Uterus (tissue), 3 donors: ENCODE measurements at regions not wholly inside any gene's neighbourhood (a gene's known extent, or its start where the extent isn't known, plus 50 kb on each side); places are given as distances from the start of the nearest gene placed in this dataset.

Source experiments
- DNase-seq, 2 donors: peaks; one replicate each; pipeline ENCODE4 v3.0.0-alpha.2; 2019 to 2020
- H3K27ac ChIP-seq, 2 donors: fragments of 200-600 bp; sonication (generic); 1 replicate in 1 of 2; 2 replicates in 1 of 2; pipeline ENCODE4 v1.5.1; 2016 to 2018
- H3K27me3 ChIP-seq, 2 donors: fragments of 200-600 bp; sonication (generic); one replicate each; pipeline ENCODE4 v1.5.1; 2018 to 2019; ENCODE audit warnings: control low read depth in 1 of 2
- H3K36me3 ChIP-seq, 2 donors: fragments of 200-600 bp; sonication (generic); one replicate each; pipeline ENCODE4 v1.5.1; 2019; ENCODE audit warnings: control low read depth in 1 of 2
- H3K4me1 ChIP-seq, 2 donors: fragments of 200-600 bp; sonication (generic); one replicate each; pipeline ENCODE4 v1.5.1; 2018 to 2019; ENCODE audit warnings: control low read depth in 1 of 2
- H3K4me3 ChIP-seq, 2 donors: fragments of 200-600 bp; sonication (generic); 1 replicate in 1 of 2; 2 replicates in 1 of 2; pipeline ENCODE4 v1.5.1; 2018 to 2019; ENCODE audit warnings: mild to moderate bottlenecking in 1 of 2
- H3K9me3 ChIP-seq, 2 donors: fragments of 200-600 bp; sonication (generic); one replicate each; pipeline ENCODE4 v1.5.1; 2019; ENCODE audit warnings: control low read depth in 1 of 2
- POLR2A ChIP-seq, 2 donors: fragments of 450-650 bp; IDR thresholded peaks; one replicate each; pipeline ENCODE4 v1.6.1; 2016; ENCODE audit warnings: antibody characterized with exemption in 2 of 2, mild to moderate bottlenecking in 1 of 2, moderate library complexity in 1 of 2
- intact Hi-C: fragments of 100-400 bp; cut with DNase I; formaldehyde crosslinking; loops from one replicate; pipeline ENCODE4 v1.15.1; 2023; ENCODE audit warnings: low total_unique reads
- TF ChIP-seq, protein P1 (sequence below), 4 experiments: fragments of 200-600 bp in 2 of 4; fragments of 450-650 bp in 2 of 4; sonication (generic) in 2 of 4; IDR thresholded peaks; one replicate each; pipeline ENCODE4 v1.5.1; 2016 to 2019; ENCODE audit warnings: antibody characterized with exemption in 4 of 4, mild to moderate bottlenecking in 2 of 4, moderate library complexity in 1 of 4
- donor health status: DM: yes; HTN: yes; CAD: no.

GRCh38 chr4:167290678-167291077 is 56.4 kb upstream of the SPOCK3 start:
- H3K27ac ChIP-seq: no peak overlapping the region
- intact Hi-C loops: no loop called here
- TF ChIP-seq POLR2A (IDR thresholded peaks at IDR 0.05): no peak
- TF ChIP-seq, protein P1, sequence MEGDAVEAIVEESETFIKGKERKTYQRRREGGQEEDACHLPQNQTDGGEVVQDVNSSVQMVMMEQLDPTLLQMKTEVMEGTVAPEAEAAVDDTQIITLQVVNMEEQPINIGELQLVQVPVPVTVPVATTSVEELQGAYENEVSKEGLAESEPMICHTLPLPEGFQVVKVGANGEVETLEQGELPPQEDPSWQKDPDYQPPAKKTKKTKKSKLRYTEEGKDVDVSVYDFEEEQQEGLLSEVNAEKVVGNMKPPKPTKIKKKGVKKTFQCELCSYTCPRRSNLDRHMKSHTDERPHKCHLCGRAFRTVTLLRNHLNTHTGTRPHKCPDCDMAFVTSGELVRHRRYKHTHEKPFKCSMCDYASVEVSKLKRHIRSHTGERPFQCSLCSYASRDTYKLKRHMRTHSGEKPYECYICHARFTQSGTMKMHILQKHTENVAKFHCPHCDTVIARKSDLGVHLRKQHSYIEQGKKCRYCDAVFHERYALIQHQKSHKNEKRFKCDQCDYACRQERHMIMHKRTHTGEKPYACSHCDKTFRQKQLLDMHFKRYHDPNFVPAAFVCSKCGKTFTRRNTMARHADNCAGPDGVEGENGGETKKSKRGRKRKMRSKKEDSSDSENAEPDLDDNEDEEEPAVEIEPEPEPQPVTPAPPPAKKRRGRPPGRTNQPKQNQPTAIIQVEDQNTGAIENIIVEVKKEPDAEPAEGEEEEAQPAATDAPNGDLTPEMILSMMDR (IDR thresholded peaks at IDR 0.05): no peak
- no peaks in the 10 kb centered on the region for H3K27me3 ChIP-seq
- no peaks in the 10 kb centered on the region for H3K9me3 ChIP-seq
- H3K4me3 ChIP-seq: no peak overlapping the region
- no peaks in the 10 kb centered on the region for H3K4me1 ChIP-seq
- no peaks in the 10 kb centered on the region for H3K36me3 ChIP-seq
- no peak for DNase-seq

DNA sequence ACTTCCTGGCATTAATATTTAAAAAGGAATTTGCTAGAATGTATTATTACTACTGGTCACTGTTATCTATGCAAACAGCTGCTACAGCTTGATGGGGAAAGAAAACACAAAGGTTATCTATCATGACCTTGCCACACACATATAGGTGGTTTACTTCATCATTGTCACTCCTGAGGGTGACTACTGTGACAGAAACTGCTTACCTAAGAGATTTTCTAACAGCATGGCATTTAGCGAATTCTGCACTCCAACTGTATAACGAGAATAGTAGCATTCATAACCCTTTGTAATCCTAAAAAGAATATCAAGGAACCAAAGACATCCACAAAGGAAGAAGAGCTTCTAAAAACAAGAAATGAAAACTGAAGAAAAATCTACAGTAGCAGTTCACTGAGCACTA is 74.6 kb upstream of the SPOCK3 start:
- Histone ChIP-seq H3K4me1 (no peaks in the 10 kb centered on the region), H3K4me3 (no peak overlapping the region), H3K9me3 (no peaks in the 10 kb centered on the region), H3K27me3 (no peaks in the 10 kb centered on the region), H3K36me3 (no peaks in the 10 kb centered on the region), H3K27ac (no peak overlapping the region)
- TF ChIP-seq POLR2A (IDR thresholded peaks at IDR 0.05): no peak
- TF ChIP-seq, protein P1 (IDR thresholded peaks at IDR 0.05): no peak
- intact Hi-C loops: no loop called here
- DNase-seq: no peak

DNA sequence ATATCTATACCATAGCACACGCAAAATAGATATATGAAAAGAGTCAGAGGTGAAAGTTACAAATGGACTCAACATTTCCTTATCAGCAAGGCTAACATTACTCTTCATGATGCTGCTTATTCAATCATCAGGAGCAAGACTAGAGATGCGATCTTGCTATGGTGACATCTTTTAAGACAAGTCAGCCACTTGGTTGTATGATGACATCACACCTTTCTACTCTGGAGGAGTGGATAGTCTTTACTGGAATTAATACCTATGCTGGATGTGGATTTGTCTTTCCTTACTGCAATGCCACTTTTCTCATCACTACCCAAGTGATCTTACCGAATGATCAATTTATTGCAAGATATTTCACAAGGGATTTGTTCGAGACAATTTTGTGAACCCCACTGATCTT is 87.0 kb upstream of the SPOCK3 start:
- no peak for DNase-seq
- TF ChIP-seq POLR2A (IDR thresholded peaks at IDR 0.05): no peak
- TF ChIP-seq, protein P1 (IDR thresholded peaks at IDR 0.05): no peak
- H3K27ac ChIP-seq: no peak overlapping the region
- H3K4me3 ChIP-seq: no peak overlapping the region
- intact Hi-C loops: no loop called here
- no peaks in the 10 kb centered on the region for H3K9me3 ChIP-seq
- H3K27me3 ChIP-seq: no peaks in the 10 kb centered on the region
- no peaks in the 10 kb centered on the region for H3K4me1 ChIP-seq
- H3K36me3 ChIP-seq: no peaks in the 10 kb centered on the region

GRCh38 chr4:167339781-167340180 is 105.5 kb upstream of the SPOCK3 start:
- no peaks in the 10 kb centered on the region for H3K9me3 ChIP-seq
- H3K27me3 ChIP-seq: no peaks in the 10 kb centered on the region
- no peak for DNase-seq
- intact Hi-C loops: no loop called here
- no peaks in the 10 kb centered on the region for H3K36me3 ChIP-seq
- no peak overlapping the region for H3K27ac ChIP-seq
- no peak overlapping the region for H3K4me3 ChIP-seq
- no peak for TF ChIP-seq POLR2A (IDR thresholded peaks at IDR 0.05)
- TF ChIP-seq, protein P1 (IDR thresholded peaks at IDR 0.05): no peak
- no peaks in the 10 kb centered on the region for H3K4me1 ChIP-seq

DNA sequence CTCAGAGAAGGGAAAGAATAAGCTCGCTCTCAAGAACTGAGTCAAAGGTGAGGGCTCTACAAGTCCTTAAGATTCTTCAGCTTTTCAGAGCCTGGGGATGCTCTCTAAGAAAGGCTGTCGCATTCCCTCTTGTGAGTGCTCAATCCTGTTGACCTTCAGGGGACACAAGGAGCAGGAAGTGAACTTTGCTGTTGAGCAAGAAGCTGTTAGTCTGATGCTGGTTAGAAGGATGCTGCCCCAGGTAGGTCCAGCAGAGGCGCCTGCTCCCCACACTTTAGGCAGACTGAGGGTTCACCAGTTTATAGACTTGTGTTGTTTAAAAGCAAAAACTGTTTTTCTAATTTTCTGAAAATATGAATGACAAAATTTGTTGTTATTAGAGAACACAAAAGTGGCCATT is 125.4 kb upstream of the SPOCK3 start:
- Histone ChIP-seq H3K27ac (no peak overlapping the region), H3K4me1 (no peaks in the 10 kb centered on the region), H3K27me3 (no peaks in the 10 kb centered on the region), H3K9me3 (no peaks in the 10 kb centered on the region), H3K36me3 (no peaks in the 10 kb centered on the region), H3K4me3 (no peak overlapping the region)
- no peak for DNase-seq
- intact Hi-C loops: no loop called here
- TF ChIP-seq POLR2A (IDR thresholded peaks at IDR 0.05): no peak
- TF ChIP-seq, protein P1 (IDR thresholded peaks at IDR 0.05): no peak
